ENCODE measurements at regions not wholly inside any gene's neighbourhood (a gene's known extent, or its start where the extent isn't known, plus 50 kb on each side); places are given as distances from the start of the nearest gene placed in this dataset.

DNA sequence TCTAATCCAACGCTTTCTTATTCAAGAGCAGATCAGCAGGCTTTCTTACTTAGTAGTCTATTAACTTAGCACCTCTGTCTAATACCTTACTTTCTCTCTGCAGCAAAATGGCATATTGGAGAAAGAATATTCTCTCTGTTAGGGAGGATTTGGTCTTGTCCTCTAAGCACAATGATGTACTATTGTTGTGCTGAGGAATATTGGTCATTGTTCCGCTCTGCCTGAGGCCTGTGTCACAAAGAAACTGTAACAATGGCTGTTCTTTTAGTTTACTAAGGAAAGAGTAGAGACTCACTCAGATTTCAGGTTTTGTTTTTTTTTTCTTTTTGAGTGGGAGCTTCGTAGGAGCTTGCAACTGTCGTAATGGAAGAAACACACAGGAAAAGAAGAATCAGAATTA is 1358.8 kb downstream of the LRFN5 start:
- Histone ChIP-seq H3K27me3 (no peaks in the 10 kb centered on the region), H3K36me3 (no peaks in the 10 kb centered on the region), H3K4me3 (no peak overlapping the region), H3K4me1 (no peaks in the 10 kb centered on the region), H3K9me3 (no peaks in the 10 kb centered on the region), H3K27ac (no peak overlapping the region)
- no peak for TF ChIP-seq POLR2A (IDR thresholded peaks at IDR 0.05)
- no peak for TF ChIP-seq POLR2AphosphoS5 (IDR thresholded peaks at IDR 0.05)
- no peak for TF ChIP-seq EP300 (IDR thresholded peaks at IDR 0.05)
- TF ChIP-seq, protein P1, sequence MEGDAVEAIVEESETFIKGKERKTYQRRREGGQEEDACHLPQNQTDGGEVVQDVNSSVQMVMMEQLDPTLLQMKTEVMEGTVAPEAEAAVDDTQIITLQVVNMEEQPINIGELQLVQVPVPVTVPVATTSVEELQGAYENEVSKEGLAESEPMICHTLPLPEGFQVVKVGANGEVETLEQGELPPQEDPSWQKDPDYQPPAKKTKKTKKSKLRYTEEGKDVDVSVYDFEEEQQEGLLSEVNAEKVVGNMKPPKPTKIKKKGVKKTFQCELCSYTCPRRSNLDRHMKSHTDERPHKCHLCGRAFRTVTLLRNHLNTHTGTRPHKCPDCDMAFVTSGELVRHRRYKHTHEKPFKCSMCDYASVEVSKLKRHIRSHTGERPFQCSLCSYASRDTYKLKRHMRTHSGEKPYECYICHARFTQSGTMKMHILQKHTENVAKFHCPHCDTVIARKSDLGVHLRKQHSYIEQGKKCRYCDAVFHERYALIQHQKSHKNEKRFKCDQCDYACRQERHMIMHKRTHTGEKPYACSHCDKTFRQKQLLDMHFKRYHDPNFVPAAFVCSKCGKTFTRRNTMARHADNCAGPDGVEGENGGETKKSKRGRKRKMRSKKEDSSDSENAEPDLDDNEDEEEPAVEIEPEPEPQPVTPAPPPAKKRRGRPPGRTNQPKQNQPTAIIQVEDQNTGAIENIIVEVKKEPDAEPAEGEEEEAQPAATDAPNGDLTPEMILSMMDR (IDR thresholded peaks at IDR 0.05) = no peak
- no peak for ATAC-seq
- 70 to 74% methylated on average over 4 of the region's 4 CpGs for WGBS, 2 donors (ENCODE audit: low coverage in 1 of 2)

DNA sequence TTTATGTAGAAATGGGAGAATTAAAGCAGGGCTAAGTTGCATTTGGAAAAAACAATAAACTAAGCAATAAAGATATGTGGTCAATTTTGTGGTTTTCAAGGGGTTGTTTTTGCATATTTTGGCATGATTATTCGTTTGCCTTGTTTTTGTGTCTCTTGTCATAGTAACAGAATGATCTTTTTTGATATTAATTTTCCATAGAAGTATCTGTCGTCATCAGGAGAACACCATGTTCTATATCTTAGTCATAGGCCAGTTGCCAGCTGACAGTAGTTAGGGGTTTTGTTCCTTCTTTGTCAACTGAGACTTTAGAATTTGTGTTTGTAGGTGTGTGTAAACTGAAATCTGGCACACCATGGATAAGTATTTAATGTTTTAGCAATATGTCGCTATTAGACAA is 1354.8 kb downstream of the LRFN5 start:
- no peak overlapping the region for H3K4me3 ChIP-seq
- no peak for TF ChIP-seq POLR2A (IDR thresholded peaks at IDR 0.05)
- no peak for TF ChIP-seq POLR2AphosphoS5 (IDR thresholded peaks at IDR 0.05)
- no peak for TF ChIP-seq EP300 (IDR thresholded peaks at IDR 0.05)
- TF ChIP-seq, protein P1 (IDR thresholded peaks at IDR 0.05) = no peak
- ATAC-seq = no peak
- 69 to 72% methylated on average over 3 of the region's 3 CpGs for WGBS, 2 donors (ENCODE audit: low coverage in 1 of 2)
- no peaks in the 10 kb centered on the region for H3K4me1 ChIP-seq
- no peaks in the 10 kb centered on the region for H3K27me3 ChIP-seq
- H3K36me3 ChIP-seq = no peaks in the 10 kb centered on the region
- H3K9me3 ChIP-seq = no peaks in the 10 kb centered on the region
- H3K27ac ChIP-seq = no peak overlapping the region

DNA sequence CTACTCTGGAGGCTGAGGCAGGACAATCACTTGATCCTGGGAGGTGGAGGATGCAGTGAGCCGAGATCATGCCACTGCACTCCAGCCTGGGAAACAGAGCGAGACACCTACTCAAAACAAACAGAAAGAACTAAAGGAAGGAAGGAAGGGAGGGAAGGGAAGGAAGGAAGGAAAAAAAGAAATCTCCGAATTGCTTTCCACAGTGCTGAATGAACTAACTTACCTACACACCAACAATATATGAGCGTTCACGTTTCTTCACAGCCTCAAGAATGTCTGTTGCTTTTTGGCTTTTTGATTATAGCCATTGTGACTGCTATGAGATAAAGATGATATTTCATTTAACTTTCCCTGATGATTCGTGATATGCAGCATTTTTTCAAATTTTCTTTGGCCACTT is 1343.7 kb downstream of the LRFN5 start:
- no peaks in the 10 kb centered on the region for H3K4me1 ChIP-seq
- no peaks in the 10 kb centered on the region for H3K27me3 ChIP-seq
- TF ChIP-seq, protein P1 (IDR thresholded peaks at IDR 0.05) = no peak
- no peak overlapping the region for H3K27ac ChIP-seq
- H3K4me3 ChIP-seq = no peak overlapping the region
- ATAC-seq = no peak
- 74 to 89% methylated on average over 4 to 6 of the region's 6 CpGs for WGBS, 2 donors (ENCODE audit: low coverage in 1 of 2)
- H3K36me3 ChIP-seq = no peaks in the 10 kb centered on the region
- H3K9me3 ChIP-seq = peaks cover 0 to 22% (median 0%) of the 10 kb centered on the region in 3 donors

DNA sequence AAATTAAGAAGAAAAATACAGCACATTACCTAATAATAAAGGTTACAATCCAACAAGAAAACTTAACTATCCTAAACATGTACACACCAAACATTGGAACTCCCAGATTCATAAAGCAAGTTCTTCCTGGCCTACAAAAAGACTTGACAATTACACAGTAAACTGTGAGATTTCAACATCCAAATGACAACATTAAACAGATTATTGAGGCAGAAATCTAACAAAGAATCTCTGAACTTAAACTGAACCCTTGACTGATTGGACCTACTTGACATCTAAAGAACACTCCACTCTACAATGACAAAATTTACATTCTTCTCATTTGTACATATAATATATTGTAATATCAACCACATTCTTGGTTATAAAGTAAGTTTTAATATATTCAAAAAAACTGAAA is 1341.3 kb downstream of the LRFN5 start:
- Histone ChIP-seq H3K4me1 (no peaks in the 10 kb centered on the region), H3K27ac (no peak overlapping the region), H3K9me3 (peaks cover 0 to 22% (median 0%) of the 10 kb centered on the region in 3 donors), H3K36me3 (no peaks in the 10 kb centered on the region), H3K4me3 (no peak overlapping the region), H3K27me3 (no peaks in the 10 kb centered on the region)
- TF ChIP-seq, protein P1 (IDR thresholded peaks at IDR 0.05) = no peak
- TF ChIP-seq EP300 (IDR thresholded peaks at IDR 0.05) (no peak), POLR2AphosphoS5 (IDR thresholded peaks at IDR 0.05) (no peak), POLR2A (IDR thresholded peaks at IDR 0.05) (no peak)
- no peak for ATAC-seq

DNA sequence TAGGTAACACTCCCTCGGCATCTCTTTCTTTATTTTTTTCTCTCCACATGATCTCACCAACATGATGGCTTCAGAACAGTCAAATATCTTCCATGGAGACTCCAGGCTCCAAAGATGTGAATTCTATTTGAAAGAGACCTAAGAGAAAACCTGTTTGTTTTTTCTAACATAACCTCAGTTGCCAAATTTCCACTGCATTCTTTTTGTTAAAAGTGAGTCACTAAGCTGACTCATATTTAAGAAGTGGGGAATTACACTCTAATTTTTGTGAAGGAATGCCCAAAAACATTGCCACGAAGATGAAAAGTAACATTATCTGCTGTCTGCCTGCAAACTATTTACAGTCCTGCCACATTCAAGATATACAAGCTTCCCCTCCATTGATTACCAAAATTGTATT is 1337.6 kb downstream of the LRFN5 start:
- no peak overlapping the region for H3K4me3 ChIP-seq
- H3K4me1 ChIP-seq = no peaks in the 10 kb centered on the region
- TF ChIP-seq, protein P1 (IDR thresholded peaks at IDR 0.05) = no peak
- no peak for TF ChIP-seq POLR2AphosphoS5 (IDR thresholded peaks at IDR 0.05)
- H3K9me3 ChIP-seq = peaks cover 0 to 2% (median 0%) of the 10 kb centered on the region in 3 donors
- no peak overlapping the region for H3K27ac ChIP-seq
- no peak for ATAC-seq
- 40 to 41% methylated on average over 2 of the region's 2 CpGs for WGBS, 2 donors (ENCODE audit: low coverage in 1 of 2)
- H3K27me3 ChIP-seq = no peaks in the 10 kb centered on the region
- H3K36me3 ChIP-seq = no peaks in the 10 kb centered on the region

Data from gastroesophageal sphincter (tissue), 4 donors.